ENCODE measurements at regions not wholly inside any gene's neighbourhood (a gene's known extent, or its start where the extent isn't known, plus 50 kb on each side); places are given as distances from the start of the nearest gene placed in this dataset.

DNA sequence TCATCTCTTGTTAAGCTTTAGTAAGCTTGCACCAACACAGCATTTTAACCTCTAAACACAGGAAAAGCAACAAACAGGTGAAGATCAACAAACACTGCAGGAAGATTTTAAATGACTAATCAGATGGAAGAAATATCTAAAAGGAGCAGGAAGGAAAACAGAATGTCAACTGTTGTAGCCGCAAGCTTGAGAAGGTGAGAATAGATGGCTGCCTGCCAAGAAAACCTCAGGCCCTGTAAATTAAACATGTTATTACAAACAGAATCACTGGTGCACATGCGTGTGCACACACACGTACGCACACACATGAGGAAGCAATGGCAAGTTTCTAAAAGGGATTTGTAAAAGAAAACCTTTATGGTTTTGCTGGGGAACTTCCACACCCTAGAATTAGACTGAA is 257.8 kb upstream of the GALNT5 start:
- TF ChIP-seq, protein P1, sequence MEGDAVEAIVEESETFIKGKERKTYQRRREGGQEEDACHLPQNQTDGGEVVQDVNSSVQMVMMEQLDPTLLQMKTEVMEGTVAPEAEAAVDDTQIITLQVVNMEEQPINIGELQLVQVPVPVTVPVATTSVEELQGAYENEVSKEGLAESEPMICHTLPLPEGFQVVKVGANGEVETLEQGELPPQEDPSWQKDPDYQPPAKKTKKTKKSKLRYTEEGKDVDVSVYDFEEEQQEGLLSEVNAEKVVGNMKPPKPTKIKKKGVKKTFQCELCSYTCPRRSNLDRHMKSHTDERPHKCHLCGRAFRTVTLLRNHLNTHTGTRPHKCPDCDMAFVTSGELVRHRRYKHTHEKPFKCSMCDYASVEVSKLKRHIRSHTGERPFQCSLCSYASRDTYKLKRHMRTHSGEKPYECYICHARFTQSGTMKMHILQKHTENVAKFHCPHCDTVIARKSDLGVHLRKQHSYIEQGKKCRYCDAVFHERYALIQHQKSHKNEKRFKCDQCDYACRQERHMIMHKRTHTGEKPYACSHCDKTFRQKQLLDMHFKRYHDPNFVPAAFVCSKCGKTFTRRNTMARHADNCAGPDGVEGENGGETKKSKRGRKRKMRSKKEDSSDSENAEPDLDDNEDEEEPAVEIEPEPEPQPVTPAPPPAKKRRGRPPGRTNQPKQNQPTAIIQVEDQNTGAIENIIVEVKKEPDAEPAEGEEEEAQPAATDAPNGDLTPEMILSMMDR (IDR thresholded peaks at IDR 0.05) = no peak
- no peak for TF ChIP-seq POLR2A (IDR thresholded peaks at IDR 0.05)
- TF ChIP-seq EP300 (IDR thresholded peaks at IDR 0.05) = no peak
- TF ChIP-seq POLR2AphosphoS5 (IDR thresholded peaks at IDR 0.05) = no peak

All from sigmoid colon (tissue), 4 donors.